Neutrophil (primary cell): ENCODE measurements at regions not wholly inside any gene's neighbourhood (a gene's known extent, or its start where the extent isn't known, plus 50 kb on each side); places are given as distances from the start of the nearest gene placed in this dataset.

ENCODE experiments used
- H3K27ac ChIP-seq: fragments of 200-600 bp; sonication (generic); 2 replicates; pipeline ENCODE4 v1.5.1; 2016; ENCODE audit warnings: mild to moderate bottlenecking, moderate library complexity
- H3K27me3 ChIP-seq: fragments of 200-600 bp; sonication (generic); 2 replicates; pipeline ENCODE4 v1.6.0; 2016; ENCODE audit warnings: mild to moderate bottlenecking
- H3K36me3 ChIP-seq: fragments of 200-600 bp; sonication (generic); 2 replicates; pipeline ENCODE4 v1.5.1; 2017
- H3K4me1 ChIP-seq, 2 experiments: fragments of 200-600 bp in 1 of 2; sonication (generic) in 1 of 2; 1 replicate in 1 of 2; 2 replicates in 1 of 2; pipeline versions ENCODE4 v1.5.1 to v1.6.1; 2013 to 2016; ENCODE audit warnings: low read depth in 1 of 2, low read length in 1 of 2, mild to moderate bottlenecking in 1 of 2, moderate library complexity in 1 of 2; ENCODE audit not compliant: control insufficient read depth in 1 of 2, insufficient read depth in 1 of 2
- H3K4me3 ChIP-seq, 2 experiments: fragments of 200-600 bp in 1 of 2; sonication (generic) in 1 of 2; 1 replicate in 1 of 2; 2 replicates in 1 of 2; pipeline ENCODE4 v1.5.1; 2013 to 2016; ENCODE audit warnings: low read depth in 1 of 2, low read length in 1 of 2, mild to moderate bottlenecking in 1 of 2, moderate library complexity in 1 of 2
- H3K9me3 ChIP-seq: fragments of 200-600 bp; sonication (generic); 2 replicates; pipeline ENCODE4 v1.5.1; 2016
- TF ChIP-seq, protein P1 (sequence below): fragments of 200-600 bp; sonication (generic); IDR thresholded peaks from 2 replicates; pipeline ENCODE4 v1.5.1; 2016; ENCODE audit warnings: antibody characterized with exemption

DNA sequence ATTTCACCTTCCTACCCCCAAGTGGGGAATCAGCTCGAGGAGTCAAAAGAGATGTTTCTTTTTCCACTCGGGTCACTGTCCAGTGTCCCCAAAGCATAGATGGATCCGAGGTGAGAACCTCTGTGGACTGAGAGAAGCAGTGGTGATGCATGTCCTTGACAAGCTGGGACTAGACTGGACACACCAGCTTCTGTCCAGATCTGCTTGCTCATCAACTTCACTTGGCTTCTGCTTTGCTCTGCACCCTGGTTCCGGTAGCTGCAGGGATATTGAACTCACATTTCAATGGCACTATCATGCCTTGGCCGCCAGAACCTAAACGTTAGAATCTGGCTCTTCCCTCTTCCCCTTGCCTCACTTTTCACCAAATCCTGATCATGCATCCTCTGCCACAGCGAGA, 50.3 kb upstream of the CXCL12 start:
- TF ChIP-seq, protein P1, sequence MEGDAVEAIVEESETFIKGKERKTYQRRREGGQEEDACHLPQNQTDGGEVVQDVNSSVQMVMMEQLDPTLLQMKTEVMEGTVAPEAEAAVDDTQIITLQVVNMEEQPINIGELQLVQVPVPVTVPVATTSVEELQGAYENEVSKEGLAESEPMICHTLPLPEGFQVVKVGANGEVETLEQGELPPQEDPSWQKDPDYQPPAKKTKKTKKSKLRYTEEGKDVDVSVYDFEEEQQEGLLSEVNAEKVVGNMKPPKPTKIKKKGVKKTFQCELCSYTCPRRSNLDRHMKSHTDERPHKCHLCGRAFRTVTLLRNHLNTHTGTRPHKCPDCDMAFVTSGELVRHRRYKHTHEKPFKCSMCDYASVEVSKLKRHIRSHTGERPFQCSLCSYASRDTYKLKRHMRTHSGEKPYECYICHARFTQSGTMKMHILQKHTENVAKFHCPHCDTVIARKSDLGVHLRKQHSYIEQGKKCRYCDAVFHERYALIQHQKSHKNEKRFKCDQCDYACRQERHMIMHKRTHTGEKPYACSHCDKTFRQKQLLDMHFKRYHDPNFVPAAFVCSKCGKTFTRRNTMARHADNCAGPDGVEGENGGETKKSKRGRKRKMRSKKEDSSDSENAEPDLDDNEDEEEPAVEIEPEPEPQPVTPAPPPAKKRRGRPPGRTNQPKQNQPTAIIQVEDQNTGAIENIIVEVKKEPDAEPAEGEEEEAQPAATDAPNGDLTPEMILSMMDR, result no peak
- no peaks in the 10 kb centered on the region for H3K27me3 ChIP-seq
- no peaks in the 10 kb centered on the region for H3K9me3 ChIP-seq
- H3K4me1 ChIP-seq, result no peaks in the 10 kb centered on the region
- no peaks in the 10 kb centered on the region for H3K36me3 ChIP-seq
- no peak overlapping the region for H3K4me3 ChIP-seq
- H3K27ac ChIP-seq, result no peak overlapping the region

DNA sequence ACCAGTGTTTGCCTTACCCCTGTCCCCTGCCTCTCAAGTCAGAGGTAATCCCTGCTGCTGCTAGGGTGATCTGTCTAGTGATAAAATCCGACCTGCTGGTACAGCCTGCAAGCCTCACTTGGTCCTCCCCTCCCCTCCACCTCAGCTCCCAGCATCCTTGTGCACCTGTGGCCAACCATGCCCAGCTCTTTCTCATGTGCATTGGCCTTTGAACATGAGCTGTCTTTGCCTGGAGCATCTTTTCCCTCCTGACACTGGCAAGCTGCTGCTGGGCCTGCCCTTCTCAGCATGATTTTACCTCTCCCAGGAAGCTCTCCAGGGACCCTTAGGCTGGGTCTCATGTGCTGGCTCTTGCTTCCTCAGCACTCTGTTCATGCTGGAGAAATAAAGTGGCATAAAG, 51.3 kb upstream of the CXCL12 start:
- no peak overlapping the region for H3K27ac ChIP-seq
- H3K36me3 ChIP-seq, result no peaks in the 10 kb centered on the region
- no peak overlapping the region for H3K4me3 ChIP-seq
- no peaks in the 10 kb centered on the region for H3K9me3 ChIP-seq
- H3K4me1 ChIP-seq, result no peaks in the 10 kb centered on the region
- no peaks in the 10 kb centered on the region for H3K27me3 ChIP-seq
- TF ChIP-seq, protein P1, result no peak

DNA sequence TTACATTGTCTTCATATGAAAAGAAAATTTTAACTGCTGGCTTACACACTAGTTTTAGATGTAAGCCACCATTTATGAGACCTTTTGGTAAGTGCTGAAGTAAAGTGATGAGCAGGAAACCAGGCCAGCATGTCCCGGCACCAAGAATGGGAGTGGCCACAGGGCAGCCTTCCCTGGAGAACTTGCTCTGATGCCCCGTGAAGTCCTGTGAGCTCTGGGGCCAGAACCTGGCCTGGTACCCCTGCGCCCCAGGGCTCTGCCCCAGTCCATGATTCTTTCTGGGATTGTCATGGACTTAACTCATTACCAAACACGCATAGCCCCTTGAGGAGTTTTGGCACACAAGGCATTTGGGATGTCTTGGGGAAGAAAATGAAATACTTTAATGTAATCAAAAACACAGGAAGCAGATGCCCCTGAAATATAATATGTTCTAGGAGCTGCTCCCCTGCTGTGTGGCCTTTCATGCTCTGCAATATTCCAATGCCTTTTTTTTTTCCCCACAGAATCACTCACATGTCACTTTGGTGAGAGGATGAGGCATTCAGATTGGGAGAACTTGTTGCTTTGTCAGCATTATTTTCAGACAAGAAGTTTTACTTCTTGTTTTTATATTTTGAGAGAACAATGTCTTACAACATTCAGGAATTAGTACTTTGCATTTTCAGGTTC, 53.1 kb upstream of the CXCL12 start:
- no peak overlapping the region for H3K4me3 ChIP-seq
- TF ChIP-seq, protein P1, result no peak
- H3K4me1 ChIP-seq, result no peaks in the 10 kb centered on the region
- no peak overlapping the region for H3K27ac ChIP-seq
- no peaks in the 10 kb centered on the region for H3K27me3 ChIP-seq
- H3K36me3 ChIP-seq, result no peaks in the 10 kb centered on the region
- H3K9me3 ChIP-seq, result no peaks in the 10 kb centered on the region

DNA sequence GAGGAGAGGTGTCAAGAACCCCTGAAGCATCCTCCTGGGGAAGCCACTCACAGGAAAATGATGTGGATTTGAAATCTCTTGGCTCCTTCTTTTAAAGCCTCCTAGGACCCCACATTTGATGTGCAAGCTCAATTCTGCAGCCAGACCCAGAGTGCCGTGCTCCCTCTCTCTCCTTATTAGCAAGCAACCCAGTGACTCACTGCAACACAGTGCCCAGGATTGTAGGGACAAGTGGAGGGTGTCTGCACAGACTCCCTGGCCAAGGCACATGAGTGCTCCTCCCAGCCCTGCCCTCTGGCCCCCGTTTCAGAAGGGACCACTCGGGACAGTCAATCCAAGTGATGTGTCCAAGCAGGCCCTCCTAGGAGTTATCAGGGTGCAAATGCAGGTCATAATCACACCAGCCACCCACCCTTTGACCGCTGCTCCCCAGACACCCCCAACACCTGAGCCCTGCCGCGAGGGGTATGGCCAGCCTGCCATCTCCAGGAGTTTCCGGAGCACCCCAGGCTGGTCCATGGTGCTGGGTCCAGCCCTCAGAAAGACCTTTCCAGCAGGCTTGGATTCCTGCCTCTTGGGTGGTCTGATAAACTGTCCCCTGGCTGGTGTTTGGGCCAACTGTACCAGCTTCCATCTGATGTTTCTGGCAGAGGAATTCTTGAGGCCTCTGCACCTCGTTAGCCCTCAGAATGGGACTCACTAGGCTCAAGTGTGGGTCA, 54.5 kb upstream of the CXCL12 start:
- no peaks in the 10 kb centered on the region for H3K4me1 ChIP-seq
- TF ChIP-seq, protein P1, result no peak
- no peaks in the 10 kb centered on the region for H3K27me3 ChIP-seq
- no peaks in the 10 kb centered on the region for H3K9me3 ChIP-seq
- no peaks in the 10 kb centered on the region for H3K36me3 ChIP-seq
- no peak overlapping the region for H3K4me3 ChIP-seq
- no peak overlapping the region for H3K27ac ChIP-seq

DNA sequence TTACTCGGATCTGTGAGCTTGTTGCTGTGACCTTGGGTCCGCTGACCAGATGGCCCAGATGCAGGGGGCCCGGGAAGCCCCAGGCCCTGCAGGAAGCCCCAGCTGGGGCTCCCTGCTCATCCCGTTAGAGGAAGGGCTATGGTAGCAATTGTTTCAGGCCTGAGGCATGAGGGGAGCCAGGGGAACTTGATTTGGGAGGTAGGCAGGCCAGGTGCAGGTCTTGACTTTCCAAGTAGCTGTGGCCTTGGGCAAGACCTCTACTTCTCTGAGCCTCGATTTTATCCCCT, 55.0 kb upstream of the CXCL12 start:
- Histone ChIP-seq H3K27ac (no peak overlapping the region), H3K4me1 (no peaks in the 10 kb centered on the region), H3K36me3 (no peaks in the 10 kb centered on the region), H3K27me3 (no peaks in the 10 kb centered on the region), H3K4me3 (no peak overlapping the region), H3K9me3 (no peaks in the 10 kb centered on the region)
- TF ChIP-seq, protein P1, result no peak
